ENCODE measurements at regions not wholly inside any gene's neighbourhood (a gene's known extent, or its start where the extent isn't known, plus 50 kb on each side); places are given as distances from the start of the nearest gene placed in this dataset.

DNA sequence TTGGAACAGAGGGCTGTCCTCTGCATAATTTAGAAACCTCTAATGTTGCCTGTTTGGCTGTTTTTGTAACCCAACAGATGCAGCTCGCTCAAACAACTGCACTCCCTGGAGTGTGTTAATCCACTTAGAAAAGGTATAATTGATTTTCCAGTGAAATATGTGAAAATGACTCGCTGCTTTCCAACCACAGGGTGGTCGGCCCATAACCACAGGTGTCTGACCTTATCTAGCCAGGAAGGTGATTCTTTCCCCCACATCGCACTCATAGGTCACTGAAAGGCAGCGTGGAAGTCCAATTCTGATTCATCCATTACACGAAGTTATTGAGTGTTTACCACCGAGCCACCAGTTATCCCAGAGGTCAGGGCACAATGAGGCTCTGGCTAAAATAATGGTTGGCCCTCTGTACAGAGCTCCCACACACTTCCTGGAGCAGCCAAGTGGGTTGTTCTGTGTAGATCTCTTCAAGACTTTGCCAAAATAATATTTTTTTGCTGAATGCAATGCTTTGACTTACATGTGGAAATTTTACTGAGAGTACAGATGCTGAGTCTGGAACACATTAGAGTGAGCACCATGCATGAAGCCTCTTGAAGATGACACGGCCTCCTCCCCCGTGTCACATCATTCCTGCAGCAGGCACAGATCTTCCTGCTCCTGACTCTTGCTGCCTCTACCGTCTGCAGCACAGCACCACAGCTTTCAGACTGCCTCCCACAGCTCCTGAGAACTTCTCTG is 396.2 kb downstream of the ZNF516 start:
- no peak for FAIRE-seq
- no peak overlapping the region for H3K4me2 ChIP-seq (ENCODE audit: insufficient read depth, low read length)
- no peak for ATAC-seq
- no peaks in the 10 kb centered on the region for H3K4me1 ChIP-seq (replicated peaks in 1 of 2; ENCODE audit: control insufficient read depth in 2 of 2, insufficient read depth in 2 of 2, low read length in 2 of 2)
- in situ Hi-C loops (cut with MboI) = no loop called here
- no peaks in the 10 kb centered on the region for H3K9me3 ChIP-seq (replicated peaks; ENCODE audit: control insufficient read depth, insufficient read depth, low read depth, low read length)
- H3K9ac ChIP-seq (ENCODE audit: insufficient read depth in 1 of 2, low read depth in 2 of 2, low read length in 2 of 2) = no peak overlapping the region
- 3% methylated on average over 8 of the region's 10 CpGs for WGBS (ENCODE audit: insufficient coverage, low coverage, missing lambda C conversion rate)
- DNase-seq (ENCODE audit: extremely low read depth in 1 of 4, low spot score in 3 of 4) = no peak
- no peaks in the 10 kb centered on the region for H4K20me1 ChIP-seq (replicated peaks; ENCODE audit: control insufficient read depth, insufficient read depth, low read length)
- no peaks in the 10 kb centered on the region for H3K27me3 ChIP-seq (ENCODE audit: control insufficient read depth in 2 of 2, insufficient read depth in 2 of 2, low read length in 2 of 2)
- H2AFZ ChIP-seq (ENCODE audit: low read depth, low read length) = no peak overlapping the region
- TF ChIP-seq ERF (CRISPR knock-in tag; IDR thresholded peaks at IDR 0.05) (no peak), HDAC2 (IDR thresholded peaks at IDR 0.05) (no peak), MBD1 (CRISPR knock-in tag; IDR thresholded peaks at IDR 0.05) (no peak)
- TF ChIP-seq, protein P1, sequence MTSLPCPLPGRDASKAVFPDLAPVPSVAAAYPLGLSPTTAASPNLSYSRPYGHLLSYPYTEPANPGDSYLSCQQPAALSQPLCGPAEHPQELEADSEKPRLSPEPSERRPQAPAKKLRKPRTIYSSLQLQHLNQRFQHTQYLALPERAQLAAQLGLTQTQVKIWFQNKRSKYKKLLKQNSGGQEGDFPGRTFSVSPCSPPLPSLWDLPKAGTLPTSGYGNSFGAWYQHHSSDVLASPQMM (CRISPR knock-in tag; IDR thresholded peaks at IDR 0.05) = no peak
- H3K79me2 ChIP-seq (ENCODE audit: control insufficient read depth, insufficient read depth, low read length) = no peaks in the 10 kb centered on the region
- H3K9me1 ChIP-seq (ENCODE audit: control insufficient read depth, insufficient read depth, low read length) = no peaks in the 10 kb centered on the region
- no peak overlapping the region for H3K4me3 ChIP-seq
- POLR2A ChIA-PET = no interaction called here
- no TSS peak for BruUV-seq (replicated peaks)
- CTCF ChIA-PET (ENCODE audit: low intra/inter-chr PET ratio) = no interaction called here
- no peak overlapping the region for H3K27ac ChIP-seq (ENCODE audit: extremely low read depth, low read depth, low read length)
- intact Hi-C loops (cut with micrococcal nuclease) = no loop called here
- H3K36me3 ChIP-seq (ENCODE audit: control insufficient read depth, insufficient read depth, low read length) = no peaks in the 10 kb centered on the region

Data from K562 (cell line).